CD14-positive monocyte (primary cell): ENCODE measurements at regions not wholly inside any gene's neighbourhood (a gene's known extent, or its start where the extent isn't known, plus 50 kb on each side); places are given as distances from the start of the nearest gene placed in this dataset.

Source experiments
- DNase-seq, 3 donors: peaks; one replicate each; pipeline ENCODE4 v3.0.0-alpha.2; 2011 to 2022
- H2AFZ ChIP-seq: 2 replicates; pipeline ENCODE4 v1.6.0; 2012; ENCODE audit warnings: mild to moderate bottlenecking, low read depth, low read length, inconsistent platforms; ENCODE audit not compliant: insufficient read depth, poor library complexity, severe bottlenecking
- H3K27ac ChIP-seq, 2 donors: 1 replicate in 1 of 2; 2 replicates in 1 of 2; pipeline ENCODE4 v1.5.1; 2012 to 2013; ENCODE audit warnings: low read length in 2 of 2, control low read depth in 1 of 2, inconsistent platforms in 1 of 2, low read depth in 1 of 2, mild to moderate bottlenecking in 1 of 2
- H3K27me3 ChIP-seq, 2 donors: one replicate each; pipeline versions ENCODE4 v1.6.0 to v1.6.1; 2011 to 2013; ENCODE audit warnings: low read length in 2 of 2; ENCODE audit not compliant: control insufficient read depth in 2 of 2, insufficient read depth in 2 of 2
- H3K36me3 ChIP-seq, 2 donors: replicated peaks in 1 of 2; 1 replicate in 1 of 2; 2 replicates in 1 of 2; pipeline versions ENCODE4 v1.5.1 to v1.6.1; 2012 to 2013; ENCODE audit warnings: low read length in 2 of 2, control low read depth in 1 of 2, inconsistent platforms in 1 of 2, mild to moderate bottlenecking in 1 of 2; ENCODE audit not compliant: insufficient read depth in 2 of 2, control insufficient read depth in 1 of 2
- H3K4me1 ChIP-seq, 2 donors: 1 replicate in 1 of 2; 2 replicates in 1 of 2; pipeline versions ENCODE4 v1.5.1 to v1.6.1; 2012 to 2013; ENCODE audit warnings: low read length in 2 of 2, control low read depth in 1 of 2, inconsistent platforms in 1 of 2, mild to moderate bottlenecking in 1 of 2, moderate library complexity in 1 of 2; ENCODE audit not compliant: insufficient read depth in 2 of 2, control insufficient read depth in 1 of 2
- H3K4me2 ChIP-seq: replicated peaks from 2 replicates; pipeline ENCODE3; 2012; ENCODE audit warnings: low read length, moderate library complexity, mild to moderate bottlenecking; ENCODE audit not compliant: poor library complexity, severe bottlenecking; ENCODE audit errors: extremely low read depth
- H3K4me3 ChIP-seq, 3 experiments: fragments of 200-600 bp in 1 of 3; sonication (generic) in 1 of 3; replicated peaks in 1 of 3; 1 replicate in 2 of 3; 2 replicates in 1 of 3; pipeline ENCODE4 v1.5.1; 2011 to 2013; ENCODE audit warnings: low read length in 3 of 3, mild to moderate bottlenecking in 3 of 3, control low read depth in 2 of 3, low read depth in 2 of 3, inconsistent platforms in 1 of 3, moderate library complexity in 1 of 3
- H3K79me2 ChIP-seq: 2 replicates; pipeline ENCODE4 v1.6.0; 2012; ENCODE audit warnings: mild to moderate bottlenecking, control low read depth, inconsistent platforms, low read length, moderate library complexity; ENCODE audit not compliant: insufficient read depth
- H3K9ac ChIP-seq: 2 replicates; pipeline ENCODE4 v1.6.0; 2017; ENCODE audit warnings: low read length, mild to moderate bottlenecking; ENCODE audit not compliant: insufficient read depth, poor library complexity, severe bottlenecking
- H3K9me3 ChIP-seq, 2 donors: replicated peaks in 1 of 2; 1 replicate in 1 of 2; 2 replicates in 1 of 2; pipeline versions ENCODE4 v1.5.1 to v1.6.1; 2012 to 2013; ENCODE audit warnings: low read length in 2 of 2, control low read depth in 1 of 2; ENCODE audit not compliant: control insufficient read depth in 1 of 2, insufficient read depth in 1 of 2
- H4K20me1 ChIP-seq: 2 replicates; pipeline ENCODE4 v1.6.0; 2012; ENCODE audit warnings: mild to moderate bottlenecking, low read length, control low read depth, moderate library complexity; ENCODE audit not compliant: insufficient read depth
- H3K27ac Mint-ChIP-seq, 7 donors: one replicate each; pipeline ENCODE4 v1.8.0; 2020; ENCODE audit warnings: mild to moderate bottlenecking in 7 of 7, mixed read lengths in 7 of 7, moderate library complexity in 6 of 7, inconsistent platforms in 2 of 7
- H3K27me3 Mint-ChIP-seq, 3 donors: one replicate each; pipeline ENCODE4 v1.8.0; 2021 to 2022; ENCODE audit warnings: low read depth in 3 of 3, mild to moderate bottlenecking in 3 of 3, mixed read lengths in 3 of 3, moderate library complexity in 3 of 3, inconsistent platforms in 1 of 3
- H3K36me3 Mint-ChIP-seq, 2 donors: one replicate each; pipeline ENCODE4 v1.8.0; 2020; ENCODE audit warnings: mixed read lengths in 2 of 2, inconsistent platforms in 1 of 2, mild to moderate bottlenecking in 1 of 2
- H3K4me1 Mint-ChIP-seq: one replicate; pipeline ENCODE4 v1.8.0; 2020; ENCODE audit warnings: mild to moderate bottlenecking, mixed read lengths
- H3K4me3 Mint-ChIP-seq, 2 donors: one replicate each; pipeline ENCODE4 v1.8.0; 2020; ENCODE audit warnings: mild to moderate bottlenecking in 2 of 2, mixed read lengths in 2 of 2, moderate library complexity in 1 of 2
- H3K9me3 Mint-ChIP-seq, 7 donors: one replicate each; pipeline ENCODE4 v1.8.0; 2020 to 2022; ENCODE audit warnings: mixed read lengths in 7 of 7, mild to moderate bottlenecking in 6 of 7, moderate library complexity in 6 of 7, inconsistent platforms in 2 of 7
- WGBS: methylation state at CpG from one replicate; pipeline ENCODE4 v1.1.5; 2013; ENCODE audit warnings: missing lambda C conversion rate; ENCODE audit not compliant: insufficient coverage; 5-methylcytosine and 5-hydroxymethylcytosine counted together
- intact Hi-C, 2 donors: fragments of 100-400 bp; cut with micrococcal nuclease; formaldehyde crosslinking; loops; one replicate each; pipeline versions ENCODE4 v1.15.0 to v1.15.1; 2023
- TF ChIP-seq, protein P1 (sequence below): fragments of 200-600 bp; IDR thresholded peaks from one replicate; pipeline ENCODE4 v1.8.0; 2022; ENCODE audit warnings: antibody characterized with exemption, mild to moderate bottlenecking

DNA sequence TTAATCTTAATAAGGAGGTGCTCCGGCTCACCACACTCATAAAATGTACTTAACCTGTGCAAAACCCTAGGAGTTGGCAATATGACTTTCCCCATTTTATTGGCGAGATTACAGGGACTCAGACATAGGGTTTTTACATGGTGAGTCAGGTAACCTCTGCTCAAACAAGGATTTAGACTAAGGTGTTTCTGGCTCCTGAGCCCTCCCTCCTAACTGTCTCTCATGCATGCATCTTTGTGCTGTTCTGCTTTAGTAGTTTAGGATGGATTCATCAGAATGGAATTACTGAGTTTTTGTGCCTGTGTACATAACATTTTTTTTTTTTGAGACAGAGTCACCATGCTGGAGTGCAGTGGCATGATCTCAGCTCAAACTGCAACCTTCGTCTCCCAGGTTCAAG is 993.3 kb upstream of the TMEM132C start:
- peaks cover 0 to 4% of the 10 kb centered on the region in 2 donors for H3K27me3 ChIP-seq
- TF ChIP-seq, protein P1, sequence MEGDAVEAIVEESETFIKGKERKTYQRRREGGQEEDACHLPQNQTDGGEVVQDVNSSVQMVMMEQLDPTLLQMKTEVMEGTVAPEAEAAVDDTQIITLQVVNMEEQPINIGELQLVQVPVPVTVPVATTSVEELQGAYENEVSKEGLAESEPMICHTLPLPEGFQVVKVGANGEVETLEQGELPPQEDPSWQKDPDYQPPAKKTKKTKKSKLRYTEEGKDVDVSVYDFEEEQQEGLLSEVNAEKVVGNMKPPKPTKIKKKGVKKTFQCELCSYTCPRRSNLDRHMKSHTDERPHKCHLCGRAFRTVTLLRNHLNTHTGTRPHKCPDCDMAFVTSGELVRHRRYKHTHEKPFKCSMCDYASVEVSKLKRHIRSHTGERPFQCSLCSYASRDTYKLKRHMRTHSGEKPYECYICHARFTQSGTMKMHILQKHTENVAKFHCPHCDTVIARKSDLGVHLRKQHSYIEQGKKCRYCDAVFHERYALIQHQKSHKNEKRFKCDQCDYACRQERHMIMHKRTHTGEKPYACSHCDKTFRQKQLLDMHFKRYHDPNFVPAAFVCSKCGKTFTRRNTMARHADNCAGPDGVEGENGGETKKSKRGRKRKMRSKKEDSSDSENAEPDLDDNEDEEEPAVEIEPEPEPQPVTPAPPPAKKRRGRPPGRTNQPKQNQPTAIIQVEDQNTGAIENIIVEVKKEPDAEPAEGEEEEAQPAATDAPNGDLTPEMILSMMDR: no peak
- no peaks in the 10 kb centered on the region for H3K36me3 ChIP-seq
- Mint-ChIP-seq H3K9me3 (peaks cover 0 to 11% (median 0%) of the 10 kb centered on the region in 7 donors), H3K4me3 (no peak overlapping the region), H3K4me1 (peaks cover 43% of the 10 kb centered on the region), H3K27me3 (peaks cover 1 to 11% (median 8%) of the 10 kb centered on the region in 3 donors), H3K36me3 (no peaks in the 10 kb centered on the region), H3K27ac (no peak overlapping the region)
- peaks cover 12 to 44% of the 10 kb centered on the region in 2 donors for H3K4me1 ChIP-seq
- no peaks in the 10 kb centered on the region for H4K20me1 ChIP-seq
- DNase-seq: no peak
- intact Hi-C loops: no loop called here
- no peaks in the 10 kb centered on the region for H3K79me2 ChIP-seq
- H3K9ac ChIP-seq: no peak overlapping the region
- H3K27ac ChIP-seq: no peak overlapping the region
- no peak overlapping the region for H3K4me2 ChIP-seq
- H3K9me3 ChIP-seq: no peaks in the 10 kb centered on the region
- no peak overlapping the region for H3K4me3 ChIP-seq
- H2AFZ ChIP-seq: no peak overlapping the region
- WGBS: no CpG with 5 or more reads among the region's 3 CpGs

DNA sequence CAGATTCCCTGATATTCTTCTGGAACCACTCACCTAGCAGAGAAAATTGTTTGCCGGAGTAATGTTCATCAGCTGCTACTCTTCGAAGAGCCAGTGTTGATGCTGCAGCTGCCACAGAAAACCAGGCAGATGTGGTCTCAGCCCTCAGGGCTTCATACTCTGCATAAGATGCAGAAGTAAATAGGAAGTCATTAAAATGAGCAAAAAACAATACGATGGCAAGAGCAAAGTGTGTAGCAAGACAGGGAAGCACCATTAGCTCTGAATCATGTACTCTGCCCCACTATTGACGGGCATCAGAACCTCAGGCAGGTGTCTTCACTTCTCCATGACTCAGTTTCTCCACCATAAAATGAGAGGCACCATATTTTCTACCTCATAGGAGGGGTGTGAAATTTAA is 991.6 kb upstream of the TMEM132C start:
- H3K4me1 Mint-ChIP-seq: peaks cover 35% of the 10 kb centered on the region
- no peak overlapping the region for H3K4me2 ChIP-seq
- peak overlapping the region in 5 of 7 donors; percentile 40 to 83 (median 68) for H3K27ac Mint-ChIP-seq
- peaks cover 5 to 18% (median 9%) of the 10 kb centered on the region in 3 donors for H3K27me3 Mint-ChIP-seq
- H3K9me3 ChIP-seq: no peaks in the 10 kb centered on the region
- peak in 2 of 3 donors; percentile 48 to 89 for DNase-seq
- TF ChIP-seq, protein P1: no peak
- no peak overlapping the region for H3K4me3 Mint-ChIP-seq
- H3K36me3 Mint-ChIP-seq: no peaks in the 10 kb centered on the region
- H3K36me3 ChIP-seq: no peaks in the 10 kb centered on the region
- H3K9me3 Mint-ChIP-seq: peaks cover 0 to 8% (median 0%) of the 10 kb centered on the region in 7 donors
- H3K79me2 ChIP-seq: no peaks in the 10 kb centered on the region
- no peak overlapping the region for H2AFZ ChIP-seq
- no peak overlapping the region for H3K4me3 ChIP-seq
- WGBS: 100% methylated on average over 2 of the region's 4 CpGs
- no peaks in the 10 kb centered on the region for H4K20me1 ChIP-seq
- peaks cover 6 to 26% of the 10 kb centered on the region in 2 donors for H3K4me1 ChIP-seq
- intact Hi-C loops: no loop called here
- H3K9ac ChIP-seq: no peak overlapping the region
- peaks cover 0 to 4% of the 10 kb centered on the region in 2 donors for H3K27me3 ChIP-seq
- H3K27ac ChIP-seq: no peak overlapping the region
